OCI-LY7 (cell line): ENCODE measurements at regions not wholly inside any gene's neighbourhood (a gene's known extent, or its start where the extent isn't known, plus 50 kb on each side); places are given as distances from the start of the nearest gene placed in this dataset.

ENCODE experiments used
- BruUV-seq: library from RNA; stranded (reverse); fragments of 400-500 nt; replicated peaks from 2 replicates; lab custom pipeline; 2021; lab: Mats Ljungman, UMichigan
- CTCF ChIA-PET: fragments of 300-600 bp; sonication (Branson Sonifier 250); formaldehyde crosslinking; loops from one replicate; lab custom pipeline; 2022; ENCODE audit warnings: antibody characterized with exemption; ENCODE audit not compliant: unreplicated experiment; lab: Charles Lee
- POLR2A ChIA-PET: fragments of 300-600 bp; sonication (Branson Sonifier 250); formaldehyde crosslinking; loops from one replicate; lab custom pipeline; 2022; ENCODE audit warnings: antibody characterized with exemption; lab: Charles Lee
- DNase-seq: peaks from one replicate; pipeline ENCODE4 v3.0.0-alpha.2; 2015; ENCODE audit warnings: low spot score
- H2AFZ ChIP-seq: fragments of 200-600 bp; sonication (generic), shearing (Covaris generic); 2 replicates; pipeline ENCODE4 v1.6.1; 2014; ENCODE audit warnings: mild to moderate bottlenecking, antibody characterized with exemption, low read length, moderate library complexity
- H3K27ac ChIP-seq: fragments of 200-600 bp; sonication (generic); 2 replicates; pipeline ENCODE4 v1.5.1; 2014; ENCODE audit warnings: mixed run types, low read depth, mild to moderate bottlenecking, moderate library complexity, low read length, inconsistent platforms; ENCODE audit not compliant: poor library complexity, severe bottlenecking
- H3K36me3 ChIP-seq: fragments of 200-600 bp; sonication (generic); 2 replicates; pipeline ENCODE4 v1.6.1; 2014; ENCODE audit warnings: mild to moderate bottlenecking, antibody characterized with exemption, low read length, moderate library complexity, mixed read lengths; ENCODE audit not compliant: insufficient read depth
- H3K4me1 ChIP-seq: fragments of 200-600 bp; sonication (generic); 2 replicates; pipeline ENCODE4 v1.5.1; 2014; ENCODE audit warnings: mild to moderate bottlenecking, low read length; ENCODE audit not compliant: insufficient read depth, poor library complexity, severe bottlenecking
- H3K4me2 ChIP-seq: fragments of 200-600 bp; sonication (generic); 2 replicates; pipeline ENCODE4 v1.6.1; 2014; ENCODE audit warnings: mild to moderate bottlenecking, low read length
- H3K4me3 ChIP-seq: fragments of 200-600 bp; sonication (generic); 2 replicates; pipeline ENCODE4 v1.5.1; 2014; ENCODE audit warnings: mild to moderate bottlenecking, low read depth, low read length; ENCODE audit not compliant: poor library complexity, severe bottlenecking
- H3K79me2 ChIP-seq: fragments of 200-600 bp; sonication (generic); 2 replicates; pipeline ENCODE4 v1.6.1; 2016; ENCODE audit warnings: low read depth, mild to moderate bottlenecking, low read length, moderate library complexity, mixed read lengths; ENCODE audit not compliant: insufficient read depth
- H3K9me2 ChIP-seq: fragments of 200-600 bp; sonication (generic); 2 replicates; pipeline ENCODE4 v1.6.1; 2016; ENCODE audit warnings: mild to moderate bottlenecking, low read length, mixed read lengths; ENCODE audit not compliant: insufficient read depth
- H3K9me3 ChIP-seq: fragments of 200-600 bp; sonication (generic); 2 replicates; pipeline ENCODE4 v1.6.1; 2014; ENCODE audit warnings: mild to moderate bottlenecking, mixed run types, low read length, mixed read lengths
- H4K20me1 ChIP-seq: fragments of 200-600 bp; sonication (generic); 2 replicates; pipeline ENCODE4 v1.6.1; 2014; ENCODE audit warnings: mild to moderate bottlenecking, antibody characterized with exemption, low read length, moderate library complexity, mixed read lengths; ENCODE audit not compliant: insufficient read depth
- CTCF ChIP-seq: fragments of 200-600 bp; sonication (generic); conservative IDR thresholded peaks from 2 replicates; pipeline ENCODE4 v1.5.1; 2014; ENCODE audit warnings: mild to moderate bottlenecking, antibody characterized with exemption, low read length, moderate library complexity, mixed read lengths
- EZH2phosphoT487 ChIP-seq: fragments of 200-600 bp; sonication (generic); IDR thresholded peaks from 2 replicates; pipeline ENCODE4 v1.6.1; 2018; ENCODE audit warnings: low read depth, borderline replicate concordance, mild to moderate bottlenecking, mixed run types, antibody characterized with exemption, low read length, moderate library complexity, mixed read lengths
- intact Hi-C: fragments of 100-400 bp; cut with micrococcal nuclease; formaldehyde crosslinking; loops from one replicate; pipeline ENCODE4 v1.10.0; 2022; ENCODE audit not compliant: unreplicated experiment

- no peaks in the 10 kb centered on the region for H3K4me1 ChIP-seq
- H2AFZ ChIP-seq = no peak overlapping the region
- H3K9me2 ChIP-seq = no peaks in the 10 kb centered on the region
- no peaks in the 10 kb centered on the region for H3K36me3 ChIP-seq
- intact Hi-C loops = no loop called here
- no peaks in the 10 kb centered on the region for H4K20me1 ChIP-seq
- H3K4me2 ChIP-seq = no peak overlapping the region; the same call in 1 of the 2 replicates
- BruUV-seq = no TSS peak
- POLR2A ChIA-PET = no interaction called here
- no peaks in the 10 kb centered on the region for H3K9me3 ChIP-seq
- H3K4me3 ChIP-seq = no peak overlapping the region
- DNase-seq = no peak
- H3K79me2 ChIP-seq = no peaks in the 10 kb centered on the region
- CTCF ChIA-PET = no interaction called here
- H3K27ac ChIP-seq = no peak overlapping the region
- no peak for TF ChIP-seq CTCF
- TF ChIP-seq EZH2phosphoT487 = no peak
These were observed 96.6 kb upstream of the BANK1 start for GRCh38 chr4:101693842-101694398.

GRCh38 chr4:101689220-101689619 lies 101.3 kb upstream of the BANK1 start:
- no TSS peak for BruUV-seq
- Histone ChIP-seq H3K79me2 (no peaks in the 10 kb centered on the region), H3K4me2 (no peak overlapping the region), H3K4me1 (no peaks in the 10 kb centered on the region), H3K27ac (no peak overlapping the region), H2AFZ (no peak overlapping the region), H4K20me1 (no peaks in the 10 kb centered on the region), H3K9me2 (no peaks in the 10 kb centered on the region), H3K36me3 (no peaks in the 10 kb centered on the region), H3K4me3 (no peak overlapping the region), H3K9me3 (no peaks in the 10 kb centered on the region)
- ChIA-PET CTCF (no interaction called here), POLR2A (no interaction called here)
- intact Hi-C loops = no loop called here
- DNase-seq = no peak
- TF ChIP-seq CTCF (no peak), EZH2phosphoT487 (no peak)

GRCh38 chr4:101685126-101685525 lies 105.4 kb upstream of the BANK1 start:
- no TSS peak for BruUV-seq
- no peaks in the 10 kb centered on the region for H3K36me3 ChIP-seq
- H3K27ac ChIP-seq = no peak overlapping the region
- no peaks in the 10 kb centered on the region for H3K9me3 ChIP-seq
- H3K4me3 ChIP-seq = no peak overlapping the region
- no peak for TF ChIP-seq CTCF
- no peak for TF ChIP-seq EZH2phosphoT487
- ChIA-PET POLR2A (no interaction called here), CTCF (no interaction called here)
- H3K9me2 ChIP-seq = no peaks in the 10 kb centered on the region
- H2AFZ ChIP-seq = no peak overlapping the region
- H3K4me2 ChIP-seq = no peak overlapping the region
- H4K20me1 ChIP-seq = no peaks in the 10 kb centered on the region
- H3K4me1 ChIP-seq = no peaks in the 10 kb centered on the region
- DNase-seq = no peak
- intact Hi-C loops = no loop called here
- no peaks in the 10 kb centered on the region for H3K79me2 ChIP-seq
